LNCAP (cell line): ENCODE measurements at regions not wholly inside any gene's neighbourhood (a gene's known extent, or its start where the extent isn't known, plus 50 kb on each side); places are given as distances from the start of the nearest gene placed in this dataset.

ENCODE experiments used
- CTCF ChIP-seq: fragments of 450-650 bp; IDR thresholded peaks from 2 replicates; pipeline ENCODE4 v1.5.1; 2017; ENCODE audit warnings: mild to moderate bottlenecking

GRCh38 chr1:79186260-79186659 is 179.7 kb upstream of the ADGRL4 start:
- no peak for TF ChIP-seq CTCF

DNA sequence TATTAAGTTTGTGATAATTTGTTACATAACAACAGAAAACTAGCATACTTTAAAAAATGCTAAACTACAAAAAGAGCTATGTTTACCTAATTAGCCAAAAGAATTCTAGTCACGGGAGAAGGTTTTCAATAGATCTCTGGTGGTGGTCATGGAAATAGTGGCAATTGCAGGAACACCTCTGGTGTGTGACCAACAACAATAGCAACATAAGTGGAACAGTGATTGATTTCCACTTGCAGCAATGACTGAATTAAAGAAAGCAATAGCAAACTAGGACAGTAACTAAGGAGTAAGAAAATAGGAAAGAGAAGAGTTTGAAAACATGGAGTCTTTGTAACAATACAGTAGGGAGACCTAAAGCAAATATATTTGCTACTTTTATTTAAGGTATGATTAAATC is 171.3 kb upstream of the ADGRL4 start:
- no peak for TF ChIP-seq CTCF

DNA sequence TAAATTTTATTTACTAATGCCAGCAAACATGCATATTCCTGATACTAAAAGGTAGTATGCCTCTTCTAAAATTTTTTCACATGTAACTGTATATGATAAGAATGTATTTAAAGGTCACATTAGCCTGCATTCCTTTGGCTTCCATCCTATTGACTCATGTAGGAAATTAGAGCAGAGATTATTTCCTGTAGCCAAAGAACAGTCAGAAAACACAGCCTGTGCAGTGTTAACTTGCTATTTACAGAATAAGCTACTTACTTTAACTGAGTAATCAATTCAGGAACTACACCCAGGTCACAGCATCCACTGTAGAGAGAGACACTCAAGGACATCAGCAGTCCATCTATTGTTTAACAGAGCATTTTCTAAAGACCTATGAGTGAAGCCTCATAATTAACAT is 154.5 kb upstream of the ADGRL4 start:
- TF ChIP-seq CTCF, result no peak

DNA sequence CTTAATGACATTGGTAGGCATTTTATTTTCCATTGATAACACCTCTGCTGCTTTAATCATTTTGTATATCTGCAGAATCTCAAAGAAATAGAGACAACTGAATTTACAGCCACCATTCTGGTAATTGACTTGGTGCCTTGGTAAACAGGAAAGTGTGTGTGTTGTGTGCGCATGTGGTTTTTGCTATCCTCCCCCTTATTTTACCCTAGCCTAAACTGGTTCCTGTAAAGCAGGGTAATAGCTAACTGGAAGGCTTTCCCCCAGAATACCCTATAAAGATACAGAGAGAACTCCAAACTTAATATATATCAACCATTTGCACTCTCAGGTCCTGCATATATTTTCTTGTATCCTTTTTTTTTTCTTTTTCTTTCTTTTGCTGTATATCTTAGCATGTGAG is 149.5 kb upstream of the ADGRL4 start:
- TF ChIP-seq CTCF, result no peak

DNA sequence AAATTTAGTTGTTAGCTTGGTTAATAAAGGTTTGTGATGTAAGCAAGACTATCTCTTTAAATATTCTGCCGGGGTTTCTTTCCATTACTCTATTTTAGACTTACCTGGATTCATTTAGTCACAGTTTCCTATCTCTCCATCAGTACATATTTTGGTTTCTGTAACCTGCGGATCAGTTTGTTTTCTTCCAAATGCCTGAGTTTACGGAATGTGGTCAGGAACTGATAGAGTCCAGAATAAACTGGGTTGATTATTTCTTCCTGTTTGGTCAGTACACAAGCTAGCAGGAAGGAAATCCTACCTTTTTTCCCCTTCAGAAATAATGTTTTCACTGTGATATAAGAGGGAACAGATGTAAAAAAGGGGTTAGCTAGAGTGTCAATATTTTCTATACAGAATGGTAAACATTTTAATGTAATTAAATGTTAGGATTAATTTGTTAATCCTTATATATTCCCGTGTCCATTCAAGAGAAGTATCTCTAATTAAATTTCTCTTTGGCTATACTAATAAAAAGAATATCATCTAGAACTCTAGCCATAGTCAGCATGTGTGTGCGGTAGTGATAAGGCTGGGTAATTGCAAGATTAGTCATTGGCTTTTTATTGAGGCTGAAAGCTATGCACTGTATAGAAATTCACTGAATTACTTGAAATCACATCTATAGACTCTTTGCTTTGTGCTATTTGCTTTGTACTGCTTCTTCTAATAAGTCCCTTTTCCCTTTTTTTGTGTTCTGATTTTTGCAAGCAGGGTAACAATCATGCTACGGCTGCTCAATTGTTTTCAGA is 144.7 kb upstream of the ADGRL4 start:
- no peak for TF ChIP-seq CTCF

DNA sequence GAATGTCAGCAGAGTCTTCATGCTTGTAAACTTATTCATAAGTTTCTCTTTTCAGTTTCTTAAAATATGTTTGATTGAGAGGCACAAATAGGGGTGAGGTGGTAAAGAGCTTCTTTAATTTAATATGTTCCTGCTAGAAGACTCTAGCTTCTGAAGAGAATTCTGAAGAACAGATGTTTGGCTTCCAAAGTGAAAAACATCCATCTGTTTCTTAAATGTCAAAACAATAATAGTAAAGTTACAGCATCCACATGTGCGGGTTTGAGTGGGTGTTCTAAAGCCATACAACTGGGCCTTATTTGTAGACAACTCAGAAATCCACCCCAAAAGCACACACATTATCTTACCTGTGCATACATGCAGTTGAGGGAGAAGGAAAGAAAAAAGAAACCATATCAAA is 144.0 kb upstream of the ADGRL4 start:
- no peak for TF ChIP-seq CTCF

DNA sequence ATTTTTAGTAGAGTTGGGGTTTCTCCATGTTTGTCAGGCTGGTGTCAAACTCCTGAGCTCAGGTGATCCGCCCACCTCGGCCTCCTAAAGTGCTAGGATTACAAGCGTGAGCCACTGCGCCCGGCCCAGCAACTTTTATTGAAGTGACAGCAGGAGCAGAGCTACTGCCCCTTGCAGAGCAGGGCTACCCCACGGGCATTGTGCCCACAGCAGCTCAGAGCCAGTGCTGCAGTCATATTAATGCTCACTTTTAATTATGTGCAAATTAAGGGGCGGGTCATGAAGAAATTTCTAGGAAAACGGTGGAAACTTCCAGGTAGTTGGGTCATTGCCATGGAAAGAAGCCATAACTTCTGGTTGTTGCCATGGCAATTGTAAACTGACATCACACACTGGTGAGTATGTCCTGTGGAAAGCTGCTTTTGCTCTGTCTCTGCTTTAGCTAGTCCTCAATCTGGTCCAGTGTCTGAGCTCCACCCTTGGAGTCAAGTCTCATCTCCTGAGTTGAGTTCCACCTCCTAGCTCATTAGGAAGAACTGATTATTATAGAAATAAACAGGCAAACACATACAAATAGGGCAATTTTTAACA is 127.3 kb upstream of the ADGRL4 start:
- TF ChIP-seq CTCF, result no peak

- TF ChIP-seq CTCF, result no peak
Observed at GRCh38 chr1:79131626-79132025, 125.1 kb upstream of the ADGRL4 start.
